ENCODE measurements at regions not wholly inside any gene's neighbourhood (a gene's known extent, or its start where the extent isn't known, plus 50 kb on each side); places are given as distances from the start of the nearest gene placed in this dataset.
"Not testable (repeated sequence)": the region's sequence is repeated elsewhere in the genome, so short reads cannot be mapped to it uniquely, and the experiment has no call there.

- DNase-seq (ENCODE audit: low read depth in 2 of 2): no peak
These were observed 80.5 kb upstream of the SETMAR start for GRCh38 chr3:4222574-4223175.

- no peak for DNase-seq (ENCODE audit: low read depth in 2 of 2)
These were observed 79.4 kb upstream of the SETMAR start for GRCh38 chr3:4223777-4224176.

- DNase-seq (ENCODE audit: low read depth in 2 of 2): no peak
These were observed 78.8 kb upstream of the SETMAR start for GRCh38 chr3:4224331-4224730.

- DNase-seq (ENCODE audit: low read depth in 2 of 2): no peak
These were observed 78.1 kb upstream of the SETMAR start for GRCh38 chr3:4225005-4225471.

- DNase-seq (ENCODE audit: low read depth in 2 of 2): no peak
These were observed 74.9 kb upstream of the SETMAR start for GRCh38 chr3:4228295-4228694.

- no peak for DNase-seq (ENCODE audit: low read depth in 2 of 2)
These were observed 72.1 kb upstream of the SETMAR start for GRCh38 chr3:4231041-4231440.

GRCh38 chr3:4232798-4233197 is 70.4 kb upstream of the SETMAR start:
- DNase-seq (ENCODE audit: low read depth in 2 of 2): no peak

- DNase-seq (ENCODE audit: low read depth in 2 of 2): no peak
These were observed 69.7 kb upstream of the SETMAR start for GRCh38 chr3:4233488-4233887.

- DNase-seq (ENCODE audit: low read depth in 2 of 2): no peak
These were observed 68.3 kb upstream of the SETMAR start for GRCh38 chr3:4234889-4235288.

- no peak for DNase-seq (ENCODE audit: low read depth in 2 of 2)
These were observed 67.5 kb upstream of the SETMAR start for GRCh38 chr3:4235690-4236089.

GRCh38 chr3:4241595-4242170 is 61.5 kb upstream of the SETMAR start:
- no peak for DNase-seq (ENCODE audit: low read depth in 2 of 2)

GRCh38 chr3:4245671-4246070 is 57.5 kb upstream of the SETMAR start:
- DNase-seq (ENCODE audit: low read depth in 2 of 2): no peak

- DNase-seq (ENCODE audit: low read depth in 2 of 2): no peak
These were observed 55.8 kb upstream of the SETMAR start for GRCh38 chr3:4247391-4247790.

GRCh38 chr3:4250064-4250463 is 53.1 kb upstream of the SETMAR start:
- DNase-seq (ENCODE audit: low read depth in 2 of 2): no peak

GRCh38 chr3:4251412-4251811 is 51.8 kb upstream of the SETMAR start:
- DNase-seq (ENCODE audit: low read depth in 2 of 2): no peak

- DNase-seq (ENCODE audit: low read depth in 2 of 2): not testable (repeated sequence)
These were observed 49.9 kb upstream of the SETMAR start for GRCh38 chr3:4253072-4253832.
